ENCODE measurements at regions not wholly inside any gene's neighbourhood (a gene's known extent, or its start where the extent isn't known, plus 50 kb on each side); places are given as distances from the start of the nearest gene placed in this dataset.
A peak's percentile ranks its signal among the peaks of the same experiment; 100 is the strongest.
"Not testable (repeated sequence)": the region's sequence is repeated elsewhere in the genome, so short reads cannot be mapped to it uniquely, and the experiment has no call there.

- no peak for DNase-seq
Measured at GRCh38 chr9:15372455-15372854, 50.2 kb upstream of the SNAPC3 start.

- no peak for DNase-seq
Measured at GRCh38 chr9:15371448-15371845, 51.2 kb upstream of the SNAPC3 start.

- no peak for DNase-seq
Measured at GRCh38 chr9:15370466-15371447, 51.9 kb upstream of the SNAPC3 start.

- DNase-seq: no peak
Measured at GRCh38 chr9:15369871-15370270, 52.8 kb upstream of the SNAPC3 start.

GRCh38 chr9:15369238-15369637, 53.4 kb upstream of the SNAPC3 start:
- DNase-seq: no peak

- not testable (repeated sequence) for DNase-seq
Measured at GRCh38 chr9:15364975-15365553, 57.6 kb upstream of the SNAPC3 start.

GRCh38 chr9:15361737-15362136, 54.7 kb upstream of the TTC39B start:
- no peak for DNase-seq

GRCh38 chr9:15357050-15357653, 50.1 kb upstream of the TTC39B start:
- DNase-seq: peak; percentile 54

All from CD4-positive, alpha-beta T cell treated with Interleukin-17A for 1 hour (primary cell).